Effector CD8-positive, alpha-beta T cell (primary cell): ENCODE measurements at regions not wholly inside any gene's neighbourhood (a gene's known extent, or its start where the extent isn't known, plus 50 kb on each side); places are given as distances from the start of the nearest gene placed in this dataset.

ENCODE experiments used
- DNase-seq: peaks from one replicate; lab custom pipeline; 2025; lab: John Stamatoyannopoulos, UW

GRCh38 chr10:3312403-3312940 lies 139.9 kb upstream of the PITRM1 start:
- no peak for DNase-seq

- DNase-seq, result no peak
Observed at GRCh38 chr10:3310016-3310784, 137.6 kb upstream of the PITRM1 start.

- DNase-seq, result no peak
Observed at GRCh38 chr10:3306050-3306449, 133.5 kb upstream of the PITRM1 start.

- no peak for DNase-seq
Observed at GRCh38 chr10:3295582-3296151, 123.1 kb upstream of the PITRM1 start.

GRCh38 chr10:3294919-3295581 lies 122.5 kb upstream of the PITRM1 start:
- DNase-seq, result no peak

- no peak for DNase-seq
Observed at GRCh38 chr10:3293581-3294431, 121.2 kb upstream of the PITRM1 start.

- DNase-seq, result no peak
Observed at GRCh38 chr10:3292636-3293035, 120.1 kb upstream of the PITRM1 start.

- no peak for DNase-seq
Observed at GRCh38 chr10:3290550-3290949, 118.0 kb upstream of the PITRM1 start.

GRCh38 chr10:3287572-3288445 lies 115.2 kb upstream of the PITRM1 start:
- DNase-seq, result no peak

GRCh38 chr10:3282674-3283017 lies 110.1 kb upstream of the PITRM1 start:
- no peak for DNase-seq

GRCh38 chr10:3281941-3282673 lies 109.5 kb upstream of the PITRM1 start:
- DNase-seq, result no peak

- DNase-seq, result no peak
Observed at GRCh38 chr10:3278771-3279170, 106.2 kb upstream of the PITRM1 start.

- DNase-seq, result no peak
Observed at GRCh38 chr10:3277566-3277965, 105.0 kb upstream of the PITRM1 start.

GRCh38 chr10:3274414-3274813 lies 101.8 kb upstream of the PITRM1 start:
- DNase-seq, result no peak

- no peak for DNase-seq
Observed at GRCh38 chr10:3273966-3274365, 101.4 kb upstream of the PITRM1 start.

- no peak for DNase-seq
Observed at GRCh38 chr10:3272300-3272699, 99.7 kb upstream of the PITRM1 start.

GRCh38 chr10:3271354-3272115 lies 99.0 kb upstream of the PITRM1 start:
- no peak for DNase-seq

- no peak for DNase-seq
Observed at GRCh38 chr10:3270577-3271316, 98.2 kb upstream of the PITRM1 start.

- no peak for DNase-seq
Observed at GRCh38 chr10:3268025-3268424, 95.4 kb upstream of the PITRM1 start.
